ENCODE measurements at regions not wholly inside any gene's neighbourhood (a gene's known extent, or its start where the extent isn't known, plus 50 kb on each side); places are given as distances from the start of the nearest gene placed in this dataset.

DNA sequence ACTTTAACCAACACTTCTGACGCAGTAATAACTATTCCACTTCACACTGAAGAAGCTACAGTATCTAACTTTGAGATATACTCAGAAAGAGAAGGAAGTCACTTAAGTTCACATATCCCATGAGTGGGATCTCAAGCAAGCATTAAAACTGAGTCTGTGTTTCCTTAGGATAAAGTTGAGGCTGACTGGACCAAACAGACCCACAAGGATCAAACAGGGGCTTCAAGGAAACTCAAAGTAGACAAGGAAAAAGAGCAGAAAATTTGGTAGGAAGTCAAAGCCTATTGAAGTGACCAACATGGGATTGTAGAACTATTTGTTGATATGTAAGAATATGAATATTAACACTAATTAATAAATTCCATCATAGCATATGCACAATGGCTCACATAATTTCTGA, 294.9 kb downstream of the ADGB start:
- no peaks in the 10 kb centered on the region for H3K9me2 ChIP-seq (ENCODE audit: insufficient read depth, low read length)
- ChIA-PET CTCF (ENCODE audit: unreplicated experiment) (no interaction called here), POLR2A (no interaction called here)
- H3K4me3 ChIP-seq (ENCODE audit: low read depth, low read length, poor library complexity, severe bottlenecking): no peak overlapping the region
- no peaks in the 10 kb centered on the region for H3K9me3 ChIP-seq (ENCODE audit: low read length)
- H3K4me2 ChIP-seq (ENCODE audit: low read length): no peak overlapping the region
- H3K79me2 ChIP-seq (ENCODE audit: insufficient read depth, low read depth, low read length): no peaks in the 10 kb centered on the region
- TF ChIP-seq EZH2phosphoT487 (IDR thresholded peaks at IDR 0.05; ENCODE audit: borderline replicate concordance, low read depth, low read length) (no peak), CTCF (conservative IDR thresholded peaks at IDR 0.05; ENCODE audit: low read length) (no peak)
- no peaks in the 10 kb centered on the region for H3K36me3 ChIP-seq (ENCODE audit: insufficient read depth, low read length)
- H4K20me1 ChIP-seq (ENCODE audit: insufficient read depth, low read length): no peaks in the 10 kb centered on the region
- intact Hi-C loops (cut with micrococcal nuclease; ENCODE audit: unreplicated experiment): no loop called here
- DNase-seq (ENCODE audit: low spot score): no peak
- no peak overlapping the region for H2AFZ ChIP-seq (ENCODE audit: low read length)
- H3K27ac ChIP-seq (ENCODE audit: low read depth, low read length, poor library complexity, severe bottlenecking): no peak overlapping the region
- BruUV-seq (replicated peaks): no TSS peak
- H3K4me1 ChIP-seq (ENCODE audit: insufficient read depth, low read length, poor library complexity, severe bottlenecking): no peaks in the 10 kb centered on the region

DNA sequence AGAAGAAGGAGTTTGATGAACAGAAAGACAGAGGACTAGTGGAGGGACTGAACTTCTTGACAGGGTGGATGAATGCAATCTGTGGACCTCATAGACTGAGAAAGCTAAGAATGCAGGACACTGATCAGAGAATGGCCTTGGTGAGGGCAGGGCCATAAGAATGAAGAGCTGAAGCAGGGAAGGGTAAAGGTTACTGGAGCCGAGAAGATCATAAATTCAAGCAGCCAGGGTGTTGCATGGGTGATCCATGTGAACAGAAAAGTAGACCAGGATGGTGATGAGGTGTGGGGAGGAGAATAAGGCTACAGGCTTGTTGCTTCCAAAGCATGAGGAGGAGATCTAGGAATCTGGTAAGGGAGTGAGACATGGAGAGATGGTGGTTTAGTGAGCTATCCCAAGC, 295.9 kb downstream of the ADGB start:
- Histone ChIP-seq H3K27ac (ENCODE audit: low read depth, low read length, poor library complexity, severe bottlenecking) (no peak overlapping the region), H3K36me3 (ENCODE audit: insufficient read depth, low read length) (no peaks in the 10 kb centered on the region), H4K20me1 (ENCODE audit: insufficient read depth, low read length) (no peaks in the 10 kb centered on the region), H2AFZ (ENCODE audit: low read length) (no peak overlapping the region), H3K9me2 (ENCODE audit: insufficient read depth, low read length) (no peaks in the 10 kb centered on the region), H3K79me2 (ENCODE audit: insufficient read depth, low read depth, low read length) (no peaks in the 10 kb centered on the region), H3K9me3 (ENCODE audit: low read length) (no peaks in the 10 kb centered on the region), H3K4me1 (ENCODE audit: insufficient read depth, low read length, poor library complexity, severe bottlenecking) (no peaks in the 10 kb centered on the region), H3K4me2 (ENCODE audit: low read length) (no peak overlapping the region), H3K4me3 (ENCODE audit: low read depth, low read length, poor library complexity, severe bottlenecking) (no peak overlapping the region)
- no TSS peak for BruUV-seq (replicated peaks)
- DNase-seq (ENCODE audit: low spot score): no peak
- CTCF ChIA-PET (ENCODE audit: unreplicated experiment): no interaction called here
- POLR2A ChIA-PET: interaction anchor here (0.7 kb wide), 1 partner anchor 9 kb away, joined by 3 read pairs; no protein-coding TSS in a partner anchor
- intact Hi-C loops (cut with micrococcal nuclease; ENCODE audit: unreplicated experiment): no loop called here
- TF ChIP-seq CTCF (conservative IDR thresholded peaks at IDR 0.05; ENCODE audit: low read length) (no peak), EZH2phosphoT487 (IDR thresholded peaks at IDR 0.05; ENCODE audit: borderline replicate concordance, low read depth, low read length) (no peak)

DNA sequence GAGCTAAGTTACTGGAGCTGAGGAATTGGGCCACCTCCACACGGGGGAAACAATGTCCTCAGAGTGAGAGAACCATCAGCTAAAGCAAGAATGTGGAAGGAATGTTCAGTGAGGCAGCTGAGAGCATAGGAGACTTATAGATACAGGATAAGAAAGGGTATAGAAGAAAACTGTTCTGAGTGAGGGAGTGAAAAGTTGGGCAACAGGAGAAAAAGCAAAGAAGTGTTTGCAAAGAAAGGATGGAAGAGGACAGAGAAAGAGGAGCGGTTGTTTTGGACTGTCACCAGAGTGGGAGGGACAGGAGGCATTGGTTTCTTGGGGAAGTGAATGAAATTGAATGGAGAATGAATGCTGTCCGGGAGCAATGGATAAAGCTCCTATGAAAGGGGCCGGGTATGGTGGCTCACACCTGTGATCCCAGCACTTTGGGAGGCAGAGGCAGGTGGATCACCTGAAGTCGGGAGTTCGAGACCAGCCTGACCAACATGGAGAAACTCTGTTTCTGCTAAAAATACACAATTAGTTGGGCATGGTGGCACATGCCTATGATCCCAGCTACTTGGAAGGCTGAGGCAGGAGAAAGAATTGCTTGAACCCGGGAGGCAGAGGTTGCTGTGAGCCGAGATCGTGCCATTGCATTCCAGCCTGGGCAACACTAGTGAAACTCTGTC, 296.5 kb downstream of the ADGB start:
- Histone ChIP-seq H3K4me1 (ENCODE audit: insufficient read depth, low read length, poor library complexity, severe bottlenecking) (no peaks in the 10 kb centered on the region), H3K79me2 (ENCODE audit: insufficient read depth, low read depth, low read length) (no peaks in the 10 kb centered on the region), H3K4me3 (ENCODE audit: low read depth, low read length, poor library complexity, severe bottlenecking) (no peak overlapping the region), H3K27ac (ENCODE audit: low read depth, low read length, poor library complexity, severe bottlenecking) (no peak overlapping the region), H3K4me2 (ENCODE audit: low read length) (no peak overlapping the region), H3K9me2 (ENCODE audit: insufficient read depth, low read length) (no peaks in the 10 kb centered on the region), H4K20me1 (ENCODE audit: insufficient read depth, low read length) (no peaks in the 10 kb centered on the region), H2AFZ (ENCODE audit: low read length) (no peak overlapping the region), H3K9me3 (ENCODE audit: low read length) (no peaks in the 10 kb centered on the region), H3K36me3 (ENCODE audit: insufficient read depth, low read length) (no peaks in the 10 kb centered on the region)
- CTCF ChIA-PET (ENCODE audit: unreplicated experiment): no interaction called here
- DNase-seq (ENCODE audit: low spot score): no peak
- intact Hi-C loops (cut with micrococcal nuclease; ENCODE audit: unreplicated experiment): no loop called here
- TF ChIP-seq EZH2phosphoT487 (IDR thresholded peaks at IDR 0.05; ENCODE audit: borderline replicate concordance, low read depth, low read length) (no peak), CTCF (conservative IDR thresholded peaks at IDR 0.05; ENCODE audit: low read length) (no peak)
- no TSS peak for BruUV-seq (replicated peaks)
- POLR2A ChIA-PET: interaction anchor here (0.7 kb wide), 1 partner anchor 10 kb away, joined by 3 read pairs; no protein-coding TSS in a partner anchor
